HUES64 (cell line): ENCODE measurements at regions not wholly inside any gene's neighbourhood (a gene's known extent, or its start where the extent isn't known, plus 50 kb on each side); places are given as distances from the start of the nearest gene placed in this dataset.
"Not testable (repeated sequence)": the region's sequence is repeated elsewhere in the genome, so short reads cannot be mapped to it uniquely, and the experiment has no call there.

ENCODE experiments used
- H3K27ac ChIP-seq: 2 replicates; pipeline ENCODE4 v1.7.0; 2013; ENCODE audit warnings: low read depth, low read length, inconsistent platforms
- H3K27me3 ChIP-seq: 2 replicates; pipeline ENCODE4 v1.6.1; 2013; ENCODE audit warnings: mild to moderate bottlenecking, low read length; ENCODE audit not compliant: insufficient read depth
- H3K36me3 ChIP-seq: 2 replicates; pipeline ENCODE4 v1.6.1; 2013; ENCODE audit warnings: mild to moderate bottlenecking, low read length; ENCODE audit not compliant: insufficient read depth
- H3K4me1 ChIP-seq: 2 replicates; pipeline ENCODE4 v1.6.1; 2013; ENCODE audit warnings: mild to moderate bottlenecking, low read length, moderate library complexity; ENCODE audit not compliant: insufficient read depth
- H3K4me3 ChIP-seq: 2 replicates; pipeline ENCODE4 v1.5.1; 2013; ENCODE audit warnings: mild to moderate bottlenecking, low read length, moderate library complexity
- H3K9ac ChIP-seq: 2 replicates; pipeline ENCODE4 v1.6.1; 2013; ENCODE audit warnings: mild to moderate bottlenecking, low read depth, low read length
- H3K9me3 ChIP-seq: 2 replicates; pipeline ENCODE4 v1.6.1; 2013; ENCODE audit warnings: low read depth, low read length; ENCODE audit not compliant: insufficient read depth
- WGBS: fragments of 150-250, 120-280 bp; methylation state at CpG from one replicate; pipeline ENCODE4 v1.1.7; 2013; ENCODE audit warnings: missing lambda C conversion rate; 5-methylcytosine and 5-hydroxymethylcytosine counted together

DNA sequence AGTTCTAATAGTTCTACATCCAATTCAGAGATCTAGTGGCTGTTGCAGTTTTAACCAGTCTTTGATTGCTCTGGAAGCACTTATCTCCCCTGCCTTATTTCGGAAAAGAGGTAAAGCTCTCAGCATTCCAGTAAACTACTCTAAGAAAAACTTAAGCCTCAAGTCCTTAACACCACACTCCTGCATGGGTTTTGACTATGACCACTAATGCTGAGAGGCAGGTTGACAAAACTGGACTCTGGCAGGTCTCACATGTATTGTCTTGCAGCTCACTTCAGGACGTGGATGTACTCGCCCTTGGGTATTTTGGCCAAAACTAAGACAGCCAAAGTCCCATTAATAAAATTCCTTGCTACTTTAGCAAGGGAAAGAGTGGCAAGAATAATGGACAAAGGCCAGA, 405.9 kb upstream of the GRM7 start:
- Histone ChIP-seq H3K27me3 (no peaks in the 10 kb centered on the region), H3K9me3 (no peaks in the 10 kb centered on the region), H3K4me1 (no peaks in the 10 kb centered on the region), H3K36me3 (no peaks in the 10 kb centered on the region), H3K27ac (no peak overlapping the region), H3K9ac (no peak overlapping the region), H3K4me3 (no peak overlapping the region)
- 95% methylated on average over 3 of the region's 3 CpGs for WGBS

DNA sequence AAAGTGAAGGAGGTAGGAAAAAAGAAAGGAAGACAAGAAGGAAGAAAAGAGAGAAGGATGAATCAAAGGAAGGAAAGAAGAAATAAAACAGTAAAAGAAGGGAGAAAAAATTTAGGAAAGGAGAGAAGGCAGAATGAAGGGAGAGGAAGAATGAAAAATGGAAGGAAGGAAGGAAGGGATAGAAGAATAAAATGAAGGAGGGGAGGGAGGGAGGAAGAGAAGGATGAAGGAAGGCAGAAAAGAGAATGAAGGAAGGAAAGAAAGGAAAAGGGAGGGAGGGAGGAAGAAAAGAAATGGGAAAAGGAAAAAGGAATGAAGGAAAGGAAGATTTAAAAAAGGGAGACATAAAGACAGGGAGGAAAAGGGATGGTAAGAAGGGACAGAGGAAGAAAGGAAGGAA, 393.7 kb upstream of the GRM7 start:
- H3K27me3 ChIP-seq, result no peaks in the 10 kb centered on the region
- H3K9me3 ChIP-seq, result no peaks in the 10 kb centered on the region
- H3K4me3 ChIP-seq, result no peak overlapping the region
- H3K4me1 ChIP-seq, result no peaks in the 10 kb centered on the region
- no peak overlapping the region for H3K27ac ChIP-seq
- no peak overlapping the region for H3K9ac ChIP-seq
- no peaks in the 10 kb centered on the region for H3K36me3 ChIP-seq

DNA sequence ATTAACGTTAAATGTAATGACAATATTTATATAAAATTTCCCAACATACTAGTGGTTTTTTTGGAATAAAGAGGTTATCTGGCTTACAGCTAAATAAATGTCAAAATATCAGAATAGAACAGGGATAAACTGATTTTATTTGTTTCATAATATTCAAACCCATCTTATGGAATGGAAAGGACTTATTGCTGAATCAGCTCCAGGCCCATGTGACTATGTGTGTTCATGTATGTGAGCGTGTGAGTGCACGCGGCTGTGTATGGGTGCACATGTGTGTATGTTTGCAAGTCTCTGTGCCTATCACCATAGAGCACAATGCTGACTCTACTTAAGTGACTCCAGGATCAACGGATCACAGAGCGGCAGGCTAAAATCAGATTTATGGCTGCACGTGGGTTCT, 392.3 kb upstream of the GRM7 start:
- Histone ChIP-seq H3K9me3 (no peaks in the 10 kb centered on the region), H3K9ac (no peak overlapping the region), H3K4me3 (no peak overlapping the region), H3K4me1 (no peaks in the 10 kb centered on the region), H3K27ac (no peak overlapping the region), H3K36me3 (no peaks in the 10 kb centered on the region), H3K27me3 (no peaks in the 10 kb centered on the region)
- WGBS, result 93% methylated on average over 6 of the region's 7 CpGs

DNA sequence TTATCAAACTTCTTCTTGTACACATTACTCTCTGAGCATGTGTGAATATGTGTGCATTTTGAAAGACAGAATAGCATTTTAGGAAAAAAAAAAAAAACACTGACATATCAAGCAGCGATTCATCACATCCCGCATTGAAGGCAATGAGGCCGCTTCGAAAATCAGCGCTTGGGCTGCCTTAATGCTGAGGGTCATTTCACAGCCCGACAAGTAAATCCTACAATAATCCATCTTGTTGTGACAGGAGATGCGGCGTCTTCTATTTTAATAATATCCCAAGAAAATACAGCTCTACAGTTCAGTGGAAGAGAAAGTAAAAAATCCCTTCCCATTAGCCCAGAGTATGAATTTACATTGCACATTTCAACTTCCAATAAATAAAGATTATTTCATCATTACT, 389.2 kb upstream of the GRM7 start:
- H3K9me3 ChIP-seq, result no peaks in the 10 kb centered on the region
- no peak overlapping the region for H3K4me3 ChIP-seq
- H3K4me1 ChIP-seq, result no peaks in the 10 kb centered on the region
- WGBS, result 82% methylated on average over 7 of the region's 8 CpGs
- no peak overlapping the region for H3K27ac ChIP-seq
- H3K9ac ChIP-seq, result no peak overlapping the region
- H3K27me3 ChIP-seq, result no peaks in the 10 kb centered on the region
- H3K36me3 ChIP-seq, result no peaks in the 10 kb centered on the region

DNA sequence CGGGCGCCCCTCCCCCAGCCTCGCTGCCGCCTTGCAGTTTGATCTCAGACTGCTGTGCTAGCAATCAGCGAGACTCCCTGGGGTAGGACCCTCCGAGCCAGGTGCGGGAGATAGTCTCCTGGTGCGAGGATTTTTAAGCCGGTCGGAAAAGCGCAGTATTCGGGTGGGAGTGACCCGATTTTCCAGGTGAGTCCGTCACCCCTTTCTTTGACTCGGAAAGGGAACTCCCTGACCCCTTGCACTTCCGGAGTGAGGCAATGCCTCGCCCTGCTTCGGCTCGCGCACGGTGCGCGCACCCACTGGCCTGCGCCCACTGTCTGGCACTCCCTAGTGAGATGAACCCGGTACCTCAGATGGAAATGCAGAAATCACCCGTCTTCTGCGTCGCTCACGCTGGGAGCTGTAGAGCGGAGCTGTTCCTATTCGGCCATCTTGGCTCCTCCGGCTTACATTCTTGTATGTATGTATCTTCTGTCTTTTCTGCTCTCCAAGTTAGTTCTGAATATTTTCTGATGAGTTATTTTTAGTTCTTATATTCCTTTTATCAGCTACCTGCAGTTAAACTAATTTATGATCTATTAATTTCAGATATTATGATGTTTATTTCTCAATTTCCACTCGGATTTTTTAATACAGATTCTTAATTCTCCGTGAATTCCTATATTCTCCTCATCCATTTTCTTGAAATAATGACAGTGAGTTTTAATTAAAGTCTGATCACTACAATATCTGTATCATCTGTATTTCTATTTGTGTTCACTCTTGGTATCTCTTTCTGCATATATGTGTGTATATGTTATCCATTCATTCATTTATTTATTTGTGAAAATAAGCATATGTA, 370.2 kb upstream of the GRM7 start:
- 46% methylated on average over 19 of the region's 34 CpGs for WGBS
- not testable (repeated sequence) for H3K9me3 ChIP-seq, H3K36me3 ChIP-seq, H3K4me1 ChIP-seq, H3K27me3 ChIP-seq, H3K27ac ChIP-seq
- H3K4me3 ChIP-seq, result peak overlapping the region; percentile 61
- H3K9ac ChIP-seq, result peak overlapping the region; percentile 72

DNA sequence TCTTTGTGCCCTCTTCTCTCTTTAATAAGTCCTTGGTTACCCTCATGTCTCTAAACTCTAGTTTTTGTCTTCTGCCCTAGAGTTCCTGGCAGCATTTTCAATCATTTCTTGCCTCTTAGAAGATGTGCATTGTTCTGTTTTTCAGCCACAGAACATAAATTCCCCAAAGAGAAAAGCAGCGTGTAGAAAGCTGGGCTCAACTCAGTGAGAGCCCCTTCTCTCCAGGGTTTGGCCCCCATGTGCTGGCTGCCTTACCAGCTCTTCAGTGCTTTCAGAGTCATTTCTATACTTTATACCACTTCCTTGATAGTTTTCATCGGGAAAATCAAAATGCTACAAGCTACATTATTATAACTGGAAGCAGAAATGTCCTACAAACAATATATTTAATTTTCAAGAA, 369.1 kb upstream of the GRM7 start:
- 96% methylated on average over 2 of the region's 2 CpGs for WGBS
- Histone ChIP-seq H3K27me3 (no peaks in the 10 kb centered on the region), H3K4me3 (peak overlapping the region; percentile 61), H3K9ac (no peak overlapping the region), H3K27ac (no peak overlapping the region), H3K36me3 (0 out of 2 replicates have a peak, but pooled peaks cover 5% of the 10 kb centered on the region), H3K4me1 (0 out of 2 replicates have a peak, but pooled peaks cover 5% of the 10 kb centered on the region), H3K9me3 (no peaks in the 10 kb centered on the region)

DNA sequence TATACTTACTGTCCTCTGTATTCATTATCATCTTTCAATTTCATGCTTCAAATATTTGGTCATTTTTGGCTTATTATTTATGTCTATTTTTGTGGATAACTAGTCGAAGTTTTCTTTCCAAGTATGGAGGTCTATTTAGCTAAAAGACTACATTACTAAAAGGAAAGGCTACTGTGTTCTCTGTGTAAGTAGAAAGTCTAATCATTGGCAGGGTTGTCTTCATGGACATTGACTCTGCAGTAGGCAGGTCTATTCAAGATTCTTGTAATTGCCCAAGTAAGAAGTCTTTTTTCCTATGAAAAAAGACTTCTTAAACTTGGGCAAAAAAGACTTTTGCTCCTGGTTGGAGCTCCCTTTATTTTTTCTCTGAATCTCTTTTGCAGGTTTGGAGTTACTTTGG, 368.6 kb upstream of the GRM7 start:
- Histone ChIP-seq H3K9me3 (no peaks in the 10 kb centered on the region), H3K4me1 (0 out of 2 replicates have a peak, but pooled peaks cover 5% of the 10 kb centered on the region), H3K9ac (no peak overlapping the region), H3K4me3 (no peak overlapping the region), H3K36me3 (0 out of 2 replicates have a peak, but pooled peaks cover 5% of the 10 kb centered on the region), H3K27me3 (no peaks in the 10 kb centered on the region), H3K27ac (no peak overlapping the region)
- WGBS, result 100% methylated on average over 1 of the region's 1 CpG

DNA sequence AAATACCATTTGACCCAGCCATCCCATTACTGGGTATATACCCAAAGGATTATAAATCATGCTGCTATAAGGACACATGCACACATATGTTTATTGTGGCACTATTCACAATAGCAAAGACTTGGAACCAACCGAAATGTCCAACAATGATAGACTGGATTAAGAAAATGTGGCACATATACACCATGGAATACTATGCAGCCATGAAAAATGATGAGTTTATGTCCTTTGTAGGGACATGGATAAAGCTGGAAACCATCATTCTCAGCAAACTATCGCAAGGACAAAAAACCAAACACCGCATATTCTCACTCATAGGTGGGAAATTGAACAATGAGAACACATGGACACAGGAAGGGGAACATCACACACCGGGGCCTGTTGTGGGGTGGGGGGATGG, 362.0 kb upstream of the GRM7 start:
- H3K27ac ChIP-seq, H3K36me3 ChIP-seq, H3K9me3 ChIP-seq, H3K4me1 ChIP-seq, H3K9ac ChIP-seq, H3K4me3 ChIP-seq, H3K27me3 ChIP-seq: not testable (repeated sequence)
- WGBS, result 100% methylated on average over 1 of the region's 4 CpGs

DNA sequence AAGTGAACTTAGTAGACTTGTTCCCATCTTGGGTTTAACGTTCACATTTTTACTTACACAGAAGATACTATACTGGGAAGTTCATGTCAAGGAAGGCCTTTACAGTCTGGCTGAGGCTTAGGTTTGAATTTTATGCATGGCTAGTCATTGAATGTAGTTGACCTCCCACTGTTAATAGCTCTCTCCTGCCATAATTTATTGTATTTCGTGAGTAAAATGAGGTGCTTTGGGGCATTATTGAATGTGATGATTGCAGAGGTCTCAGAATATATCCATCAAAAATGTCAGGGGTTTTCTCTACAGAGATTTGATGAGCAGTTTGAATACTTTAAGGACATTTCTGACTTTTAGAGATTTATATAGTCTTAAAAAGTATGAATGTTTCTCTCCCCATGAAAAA, 356.6 kb upstream of the GRM7 start:
- Histone ChIP-seq H3K36me3 (no peaks in the 10 kb centered on the region), H3K27ac (no peak overlapping the region), H3K9me3 (no peaks in the 10 kb centered on the region), H3K4me1 (no peaks in the 10 kb centered on the region), H3K27me3 (no peaks in the 10 kb centered on the region), H3K4me3 (no peak overlapping the region), H3K9ac (no peak overlapping the region)
- 86% methylated on average over 1 of the region's 2 CpGs for WGBS

DNA sequence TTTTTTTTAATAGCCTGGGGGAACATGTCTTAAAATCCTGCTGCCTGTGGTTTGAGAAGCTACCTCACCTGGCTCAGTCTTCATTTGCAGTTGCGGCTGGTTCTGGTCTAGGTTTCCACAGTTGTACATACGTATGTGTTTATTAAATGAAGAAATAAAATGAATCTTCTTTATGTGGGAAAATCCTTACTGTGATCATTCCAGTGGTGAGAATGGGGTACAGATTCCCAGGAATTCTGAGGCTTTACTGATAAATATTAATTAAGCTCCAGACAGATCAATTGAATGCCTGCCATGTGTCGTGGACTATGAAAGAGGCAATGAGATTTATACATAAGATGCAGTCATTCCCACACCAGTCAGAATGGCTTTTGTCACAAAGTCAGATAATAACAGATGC, 356.1 kb upstream of the GRM7 start:
- Histone ChIP-seq H3K36me3 (no peaks in the 10 kb centered on the region), H3K9me3 (no peaks in the 10 kb centered on the region), H3K4me1 (no peaks in the 10 kb centered on the region), H3K9ac (no peak overlapping the region), H3K27ac (no peak overlapping the region), H3K4me3 (no peak overlapping the region), H3K27me3 (no peaks in the 10 kb centered on the region)
- 91% methylated on average over 3 of the region's 3 CpGs for WGBS

DNA sequence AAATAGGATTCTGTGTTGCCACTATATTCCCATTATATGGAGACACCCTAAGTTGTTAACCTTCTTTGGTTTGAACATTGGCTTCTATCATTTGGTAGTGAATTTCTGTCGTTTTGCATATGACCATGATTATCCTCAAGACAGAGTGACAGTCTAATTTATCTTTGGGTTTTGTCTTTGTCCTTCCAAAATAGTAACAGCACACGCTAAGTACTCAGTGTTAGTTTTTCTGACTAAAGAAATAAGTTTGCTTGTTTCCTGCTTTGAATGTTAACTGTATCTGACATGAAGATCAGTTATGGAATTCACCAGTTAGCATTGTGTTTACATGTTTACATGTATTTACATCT, 352.5 kb upstream of the GRM7 start:
- no peaks in the 10 kb centered on the region for H3K4me1 ChIP-seq
- peak overlapping the region; percentile 88; the same call in 1 of the 2 replicates for H3K9ac ChIP-seq
- H3K4me3 ChIP-seq, result peak overlapping the region; percentile 63
- H3K27ac ChIP-seq, result no peak overlapping the region
- H3K27me3 ChIP-seq, result no peaks in the 10 kb centered on the region
- H3K9me3 ChIP-seq, result no peaks in the 10 kb centered on the region
- no peaks in the 10 kb centered on the region for H3K36me3 ChIP-seq
- 83% methylated on average over 2 of the region's 2 CpGs for WGBS

DNA sequence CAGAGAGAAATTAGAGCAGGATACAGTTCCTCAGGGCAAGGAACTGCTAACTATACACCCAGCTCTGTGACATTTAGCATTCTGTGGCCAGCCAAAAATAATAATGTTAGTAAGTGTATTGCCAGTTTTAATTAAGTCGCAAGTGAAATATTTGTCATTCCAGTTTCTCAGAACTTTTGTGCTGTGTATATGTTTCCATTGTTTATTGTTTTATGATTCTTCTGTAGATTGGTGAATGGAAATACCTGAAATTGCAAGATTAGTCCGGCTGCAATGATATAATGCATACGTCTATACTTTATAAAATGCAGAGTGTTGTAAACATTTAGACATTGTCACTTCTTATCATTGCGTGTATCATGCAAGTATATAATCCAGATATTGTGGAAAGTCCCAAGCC, 351.3 kb upstream of the GRM7 start:
- Histone ChIP-seq H3K27ac (no peak overlapping the region), H3K4me3 (peak overlapping the region; percentile 63; the same call in 1 of the 2 replicates), H3K4me1 (no peaks in the 10 kb centered on the region), H3K27me3 (no peaks in the 10 kb centered on the region), H3K9ac (no peak overlapping the region), H3K9me3 (no peaks in the 10 kb centered on the region), H3K36me3 (no peaks in the 10 kb centered on the region)
- WGBS, result 96% methylated on average over 4 of the region's 4 CpGs
